Stimulated activated CD4-positive, alpha-beta T cell treated with anti-CD3 and anti-CD28 coated beads, Interleukin-1b, Interleukin-23, amount 100 ng/mL, for 48 hours (primary cell): ENCODE measurements at regions not wholly inside any gene's neighbourhood (a gene's known extent, or its start where the extent isn't known, plus 50 kb on each side); places are given as distances from the start of the nearest gene placed in this dataset.

Source experiments
- DNase-seq: peaks from one replicate; pipeline ENCODE4 v3.0.0-alpha.2; 2020

DNA sequence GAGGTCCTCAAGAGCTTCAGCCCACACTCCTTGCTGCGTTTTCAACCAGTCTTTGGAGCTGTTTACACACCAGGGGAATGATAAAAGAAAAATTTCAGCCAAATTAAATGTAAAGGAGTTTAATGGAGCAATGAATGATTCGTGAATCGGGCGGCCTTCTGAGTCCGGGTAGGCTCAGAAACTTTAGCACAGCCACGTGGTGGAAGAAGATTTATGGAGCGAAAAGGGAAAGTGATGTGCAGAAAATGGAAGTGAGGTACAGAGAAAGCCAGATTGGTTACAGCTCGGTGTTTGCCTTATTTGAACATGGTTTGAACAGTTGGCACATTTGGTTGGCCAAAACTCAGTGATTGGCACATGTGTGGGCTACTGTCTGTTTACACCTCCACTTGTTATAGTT is 305.4 kb downstream of the MAF start:
- no peak for DNase-seq

DNA sequence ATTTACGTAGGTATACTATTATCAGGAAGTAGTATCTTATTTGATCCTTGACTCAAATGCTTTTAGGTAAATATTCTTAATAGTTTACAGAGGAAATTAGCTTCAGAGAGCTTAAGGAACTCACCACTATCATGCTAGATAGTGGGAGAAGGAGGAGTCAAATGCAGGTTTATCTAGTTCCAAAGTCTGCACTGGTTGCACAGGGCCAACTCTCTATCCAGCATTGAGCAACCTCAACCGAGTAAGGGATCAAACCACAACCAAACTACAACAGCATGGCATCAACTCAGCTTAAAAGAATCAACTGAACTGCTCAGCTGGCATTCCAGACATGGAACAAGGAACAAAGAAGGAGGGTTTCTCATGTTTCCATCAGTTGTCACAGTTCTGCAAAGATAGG is 306.0 kb downstream of the MAF start:
- DNase-seq, result no peak

DNA sequence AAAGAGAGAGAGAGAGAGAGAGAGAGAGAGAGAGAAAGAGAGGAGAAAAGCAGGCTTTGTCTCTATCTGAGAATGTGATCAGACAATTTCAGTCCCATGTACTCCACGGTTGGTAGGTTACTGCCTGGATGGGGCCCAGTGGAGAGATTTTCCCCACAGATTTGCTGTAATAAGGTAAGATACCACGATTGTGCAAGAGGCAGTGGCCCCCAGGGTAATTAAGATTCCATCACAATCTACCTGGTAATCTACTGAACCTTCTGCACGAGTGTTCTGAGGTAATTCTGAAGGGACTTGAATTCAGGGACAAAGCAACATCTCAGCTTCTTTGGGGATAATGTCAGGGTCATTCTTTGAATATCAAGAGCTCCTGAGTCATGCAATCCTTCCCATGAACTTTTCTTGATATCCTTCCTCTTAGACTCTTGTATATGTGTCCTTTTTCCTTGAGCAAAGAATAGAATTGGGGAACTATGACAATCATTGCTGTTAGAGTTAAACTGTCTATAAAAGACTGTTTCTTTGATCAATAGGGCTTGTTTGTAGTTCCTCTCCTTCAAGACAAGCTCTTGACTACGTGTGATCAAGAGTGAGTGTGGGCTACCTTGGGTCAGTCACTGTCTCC is 306.6 kb downstream of the MAF start:
- DNase-seq, result no peak

DNA sequence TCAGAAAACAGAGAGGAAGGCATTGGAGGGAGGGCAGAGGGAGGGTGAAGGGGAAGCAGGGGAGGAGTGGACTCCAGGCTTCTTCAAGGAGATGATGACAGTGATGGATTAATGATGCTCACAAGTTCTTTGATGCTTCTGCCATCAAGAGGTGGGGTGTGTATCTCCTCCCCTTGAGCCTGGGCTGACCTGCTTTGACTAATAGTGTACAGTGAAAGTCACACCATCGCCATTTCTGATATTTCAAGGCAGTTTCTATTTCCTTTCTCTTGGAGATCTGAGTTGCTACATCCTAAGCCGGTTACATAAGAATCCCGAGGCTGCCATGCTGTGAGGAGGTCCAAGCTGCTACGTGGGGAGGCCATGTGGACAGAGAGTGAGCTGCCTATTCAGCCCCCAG is 312.5 kb downstream of the MAF start:
- DNase-seq, result no peak

DNA sequence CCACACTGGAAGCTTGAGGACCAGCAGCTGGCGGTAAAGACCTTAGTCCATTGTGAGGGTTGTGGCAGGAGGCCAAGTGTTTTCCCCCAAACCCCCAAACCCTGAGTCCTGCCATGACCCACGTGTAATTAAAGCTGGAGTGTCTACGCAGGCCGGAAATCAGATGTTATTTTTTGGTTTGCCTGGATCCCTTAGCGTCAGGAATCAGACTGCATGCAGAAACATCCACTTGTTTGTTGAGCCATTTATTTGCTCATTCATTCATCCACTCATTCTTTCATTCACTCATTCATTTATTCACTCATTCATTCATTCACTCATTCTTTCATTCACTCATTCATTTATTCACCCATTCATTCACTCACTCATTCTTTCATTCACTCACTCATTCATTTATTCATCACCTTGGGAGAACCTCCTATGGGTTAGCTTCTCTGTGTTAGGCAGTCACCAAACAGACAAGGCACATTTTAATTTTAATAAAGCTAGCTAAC is 313.1 kb downstream of the MAF start:
- DNase-seq, result no peak

DNA sequence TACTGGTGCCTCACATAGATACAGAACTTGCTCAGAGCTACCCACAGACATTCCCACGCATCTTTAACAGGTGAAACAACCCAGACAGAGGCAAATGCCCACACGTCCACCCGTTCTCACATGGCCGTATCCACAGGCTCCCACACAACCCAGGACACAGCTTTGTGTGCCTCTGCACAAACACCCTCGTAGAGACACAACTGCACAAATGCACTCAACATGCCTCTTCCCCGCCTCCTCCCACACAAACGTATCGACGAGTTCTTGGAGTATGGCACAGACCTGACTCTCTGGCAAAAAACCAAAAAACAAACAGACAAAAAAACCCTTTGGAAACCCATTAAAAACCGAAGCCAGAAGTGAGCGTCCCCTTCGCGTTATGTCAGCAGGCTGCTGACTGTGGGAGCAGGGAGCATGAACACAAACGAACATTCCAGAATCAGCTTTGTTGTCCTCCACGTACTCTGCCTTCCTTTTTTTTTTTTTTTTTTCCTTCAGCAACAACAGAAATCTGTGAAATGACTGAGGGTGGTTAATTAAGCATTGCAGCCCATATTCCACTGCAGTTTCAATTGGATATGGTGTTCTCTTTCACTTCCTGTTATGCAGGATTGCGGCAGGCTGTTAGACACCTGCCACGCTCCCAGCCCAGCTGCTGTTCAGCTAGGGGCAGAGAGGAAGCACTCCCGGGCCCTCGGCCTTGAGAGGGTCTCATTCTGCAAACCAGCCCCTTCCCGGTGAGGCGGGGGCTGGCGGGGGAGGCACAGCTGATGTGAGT is 313.7 kb downstream of the MAF start:
- DNase-seq, result peak; percentile 48

DNA sequence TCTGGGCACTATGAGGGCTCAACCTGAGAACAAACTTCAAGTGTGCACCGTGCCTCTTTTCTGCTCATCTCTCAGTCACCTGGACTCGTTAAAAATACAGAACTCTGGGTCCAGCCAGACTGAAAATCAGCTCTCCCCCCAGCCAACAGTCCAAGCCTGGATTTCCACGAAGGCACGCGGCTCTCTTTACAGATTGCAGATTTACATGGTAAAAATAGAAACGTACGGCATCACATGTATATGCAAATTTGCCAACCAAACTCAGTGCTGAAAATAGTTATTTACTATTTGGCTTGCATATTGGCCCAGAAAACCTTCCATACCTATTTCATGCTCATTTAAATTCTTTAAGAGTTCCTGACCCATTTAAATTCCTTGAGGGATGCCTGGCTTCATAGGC is 315.8 kb downstream of the MAF start:
- DNase-seq, result no peak

DNA sequence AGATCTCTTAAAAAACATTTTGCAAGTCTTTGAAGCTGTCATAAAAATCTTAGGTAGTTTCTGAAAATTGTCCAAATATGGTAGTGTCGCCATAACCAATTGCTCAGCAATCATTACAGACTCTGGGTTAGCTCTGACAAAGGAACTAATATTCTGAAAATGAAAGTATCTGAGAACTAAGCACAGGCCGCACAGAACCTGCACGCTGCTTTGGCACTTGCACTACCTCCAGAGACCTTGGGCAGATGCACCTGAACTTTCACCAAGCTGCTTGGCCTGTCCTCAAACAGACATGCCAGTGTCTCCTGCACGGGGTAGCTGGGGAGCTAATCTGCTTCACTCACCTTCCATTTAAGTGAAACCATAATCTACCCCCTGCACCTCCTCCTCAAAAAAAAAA is 317.0 kb downstream of the MAF start:
- DNase-seq, result peak; percentile 44

DNA sequence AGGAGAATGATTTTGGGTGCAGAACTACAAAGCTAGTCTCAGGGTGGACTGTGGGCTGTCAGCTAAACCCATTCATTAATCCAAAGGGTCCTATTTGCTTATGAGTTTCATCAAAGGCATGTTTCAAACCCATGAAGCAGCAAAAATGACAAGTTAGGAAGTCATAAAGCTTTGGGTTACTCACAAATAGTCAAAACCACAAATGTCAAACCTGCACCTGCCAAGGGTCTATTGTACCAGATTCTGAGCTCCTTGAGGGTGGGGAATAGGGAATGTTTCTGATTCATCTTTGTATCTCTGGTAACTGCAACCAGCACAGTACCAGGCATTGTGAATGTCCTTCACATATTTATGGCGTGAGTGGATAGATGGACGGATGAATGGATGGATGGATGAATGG is 317.7 kb downstream of the MAF start:
- DNase-seq, result no peak

DNA sequence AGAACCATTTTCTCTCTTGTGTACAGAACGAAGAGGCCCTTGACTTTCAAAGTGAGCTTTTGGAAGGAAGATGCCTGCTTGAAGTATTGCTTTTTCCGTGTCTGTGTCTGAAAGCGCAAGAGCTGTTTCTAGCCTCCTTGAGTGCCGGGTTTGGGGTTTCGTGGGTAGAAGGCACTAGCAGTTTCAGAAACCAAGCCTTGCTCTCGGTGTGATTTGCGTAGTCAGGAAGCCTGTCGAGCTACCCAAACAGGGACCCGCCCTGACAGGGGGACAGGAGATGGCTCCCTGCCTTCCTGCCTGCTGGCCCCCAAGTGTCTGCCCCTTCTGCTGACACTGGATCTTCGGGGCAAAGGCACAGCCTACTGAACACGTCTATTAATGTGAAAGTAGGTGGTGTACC is 322.0 kb downstream of the MAF start:
- DNase-seq, result peak; percentile 80

DNA sequence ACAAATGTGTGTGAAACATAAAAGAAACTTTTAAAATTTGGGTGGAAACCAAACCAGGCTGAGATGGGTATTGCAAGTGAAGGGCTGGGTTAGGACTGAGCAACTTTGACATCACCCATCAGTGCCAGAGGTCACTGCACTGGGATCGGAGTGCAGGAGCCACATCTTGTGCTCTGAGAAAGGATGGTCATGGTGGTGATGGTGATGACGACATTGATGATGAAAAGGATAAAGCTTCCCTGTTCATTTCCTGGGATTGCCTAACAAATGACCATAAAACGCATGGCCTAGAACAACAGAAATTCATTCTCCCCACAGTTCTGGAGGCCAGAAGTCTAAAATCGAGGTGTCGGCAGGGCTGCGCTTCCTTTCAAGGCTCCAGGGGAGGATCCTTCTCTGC is 324.0 kb downstream of the MAF start:
- DNase-seq, result no peak

DNA sequence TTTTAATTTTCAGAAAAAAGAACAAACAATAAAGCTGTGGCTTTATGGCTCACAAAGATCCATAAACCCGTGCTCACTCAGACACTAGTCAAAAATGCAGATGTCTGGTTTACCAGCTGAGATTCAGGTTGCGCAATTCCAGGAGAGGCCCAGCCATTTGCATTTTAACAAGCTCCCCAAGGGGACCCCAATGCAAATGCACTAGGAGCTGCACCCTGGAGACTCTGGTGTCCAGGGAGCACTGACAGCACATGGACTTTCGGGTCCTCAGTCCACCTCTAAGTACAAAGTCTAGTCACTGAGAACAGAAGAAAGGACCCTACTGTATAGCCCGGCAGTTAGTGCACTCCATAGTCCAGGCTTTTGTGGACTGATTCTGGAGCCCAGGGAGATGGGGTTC is 326.3 kb downstream of the MAF start:
- DNase-seq, result no peak

DNA sequence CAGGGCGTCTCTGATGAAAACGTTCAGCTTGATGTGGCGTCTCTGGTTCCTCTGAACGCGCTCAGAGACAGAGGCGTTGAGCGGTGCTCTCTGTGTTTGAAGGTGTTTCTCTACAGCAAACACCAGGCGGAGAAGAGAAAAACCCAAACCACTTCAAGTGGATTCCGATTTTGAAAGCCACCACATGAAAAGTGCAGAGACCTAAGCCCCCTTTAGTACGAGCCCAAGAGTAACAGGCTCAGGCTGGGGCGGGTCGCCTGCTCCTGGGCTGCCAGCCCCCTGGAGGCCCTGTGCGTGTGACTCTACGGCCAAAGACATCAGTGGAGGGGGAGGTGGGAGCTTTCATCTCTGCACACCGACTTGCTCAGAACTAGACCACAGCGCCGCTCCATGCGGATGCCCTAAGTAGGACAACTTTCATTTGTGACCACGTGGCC is 328.4 kb downstream of the MAF start:
- peak; percentile 84 for DNase-seq

DNA sequence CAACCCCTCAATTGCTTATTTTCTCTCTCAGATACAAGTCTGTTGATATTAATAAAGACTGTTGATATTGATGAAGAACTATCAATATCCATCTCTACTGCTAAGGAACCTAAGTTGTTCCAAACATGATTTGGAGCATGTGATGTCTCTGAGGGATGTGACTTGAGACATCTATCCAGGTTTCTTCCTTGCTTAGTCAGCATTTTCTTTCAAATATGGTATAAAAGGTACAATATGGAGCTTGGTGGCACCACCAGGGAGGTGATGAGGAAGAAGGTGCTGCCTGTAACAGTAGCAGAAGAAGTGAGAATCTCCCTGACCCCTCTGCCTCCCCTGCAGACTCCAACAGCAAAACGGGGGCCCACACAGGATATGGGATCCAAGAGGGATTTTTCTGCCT is 329.0 kb downstream of the MAF start:
- no peak for DNase-seq

DNA sequence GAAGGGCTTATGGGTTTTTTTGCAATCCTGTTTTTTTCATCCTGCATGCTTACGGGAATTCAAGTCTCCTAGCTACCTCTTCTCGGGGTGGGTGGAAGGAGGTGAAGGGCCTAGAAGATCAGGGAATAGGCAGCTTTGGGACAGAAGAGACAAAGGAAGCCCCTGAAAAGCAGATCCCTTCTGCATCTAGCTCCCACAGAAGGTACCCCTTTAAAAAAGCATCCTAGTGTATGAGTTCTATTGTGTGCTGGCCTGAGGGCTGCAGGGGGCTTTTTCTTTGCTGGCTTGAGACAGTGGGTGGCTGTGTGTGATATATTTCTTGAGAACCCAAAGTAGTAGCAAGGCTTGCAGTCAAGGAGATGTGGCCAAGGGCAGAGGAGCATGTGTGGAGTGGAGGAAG is 330.5 kb downstream of the MAF start:
- no peak for DNase-seq

DNA sequence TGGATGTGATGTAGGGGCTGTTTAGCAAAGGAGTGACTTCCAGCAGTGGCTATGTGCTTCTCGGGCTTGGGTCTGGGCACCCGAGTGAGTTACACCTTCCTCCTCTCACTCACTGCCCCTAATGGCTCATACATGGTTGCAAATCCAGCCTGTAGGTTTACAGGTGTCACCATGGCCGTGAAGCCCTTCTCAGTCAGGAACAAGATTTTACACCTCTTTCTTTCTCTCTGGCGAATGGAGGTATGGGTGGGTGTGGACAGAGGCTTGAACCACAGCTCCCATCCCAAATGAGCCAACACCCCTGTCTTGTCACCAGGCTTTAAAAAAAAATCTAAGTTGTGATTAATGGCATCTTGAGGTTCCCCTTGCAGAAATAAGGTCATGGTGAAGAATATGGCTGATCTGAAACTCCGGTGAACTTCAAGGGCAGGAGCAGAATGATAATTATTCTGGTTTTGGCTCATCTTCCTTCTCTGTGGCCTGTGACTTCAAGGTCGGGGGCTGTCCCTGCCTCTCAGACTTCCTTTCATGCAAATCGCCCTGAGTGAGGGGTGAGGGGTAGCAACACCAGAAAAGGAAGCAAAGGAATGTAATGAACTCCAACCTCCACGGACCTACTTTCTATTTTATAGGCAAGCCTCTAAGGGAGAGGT is 331.2 kb downstream of the MAF start:
- peak; percentile 87 for DNase-seq

DNA sequence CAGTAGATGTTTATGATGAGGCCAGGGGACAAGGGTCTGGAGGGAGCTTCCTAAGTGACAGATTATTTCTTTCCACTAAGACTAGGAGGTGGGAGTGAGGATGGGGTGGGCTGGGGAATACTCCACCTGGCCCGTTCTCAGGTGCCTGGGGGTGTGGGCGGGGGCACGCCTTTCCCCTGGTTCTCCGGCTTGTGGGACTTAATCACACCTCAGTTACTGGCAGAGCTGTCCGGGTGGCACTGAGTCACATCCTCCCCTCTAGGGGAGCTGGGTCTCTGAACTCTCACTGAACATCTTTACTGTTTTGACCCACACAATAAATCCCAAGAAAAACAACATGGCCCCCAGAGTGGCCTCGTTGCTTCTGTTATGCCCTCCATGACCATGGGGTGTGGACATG is 332.8 kb downstream of the MAF start:
- peak; percentile 84 for DNase-seq

DNA sequence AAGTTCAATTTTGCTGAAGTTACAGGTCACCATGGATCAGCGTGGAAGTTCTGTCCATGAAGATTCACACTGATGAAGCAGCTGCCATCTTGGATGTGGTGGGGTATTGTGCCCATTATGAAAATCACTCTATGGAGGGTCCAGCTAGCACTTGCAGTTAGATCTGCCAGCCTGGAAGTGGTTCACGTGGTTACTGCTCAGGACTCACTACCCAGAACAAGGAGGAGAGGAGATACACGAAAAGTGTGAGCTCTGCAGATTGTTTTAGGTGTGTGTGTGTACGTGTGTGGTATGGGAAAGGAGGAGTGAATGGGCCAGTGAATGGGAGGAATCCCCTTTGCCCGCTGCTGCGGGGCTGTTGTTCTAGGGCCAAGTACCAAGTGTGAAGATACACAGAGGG is 333.4 kb downstream of the MAF start:
- no peak for DNase-seq

DNA sequence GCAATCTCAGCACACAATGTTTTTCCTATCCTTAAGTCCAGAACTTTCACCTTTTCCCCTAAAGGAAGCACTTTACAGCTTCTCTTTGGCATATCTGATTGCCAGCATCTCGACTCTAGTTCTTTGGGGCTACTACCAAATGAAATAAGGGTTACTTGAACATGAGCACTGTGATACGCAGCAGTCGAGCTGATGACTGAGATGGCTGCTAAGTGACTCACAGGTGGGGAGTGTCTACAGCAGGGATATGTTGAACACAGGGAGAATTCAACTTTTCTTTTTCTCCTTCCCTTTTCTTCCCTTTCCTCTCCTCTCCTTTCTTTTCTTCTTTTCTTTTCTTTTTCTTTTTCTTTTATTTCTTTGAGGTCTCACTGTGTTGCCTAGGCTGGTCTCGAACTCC is 334.8 kb downstream of the MAF start:
- DNase-seq, result peak; percentile 57

DNA sequence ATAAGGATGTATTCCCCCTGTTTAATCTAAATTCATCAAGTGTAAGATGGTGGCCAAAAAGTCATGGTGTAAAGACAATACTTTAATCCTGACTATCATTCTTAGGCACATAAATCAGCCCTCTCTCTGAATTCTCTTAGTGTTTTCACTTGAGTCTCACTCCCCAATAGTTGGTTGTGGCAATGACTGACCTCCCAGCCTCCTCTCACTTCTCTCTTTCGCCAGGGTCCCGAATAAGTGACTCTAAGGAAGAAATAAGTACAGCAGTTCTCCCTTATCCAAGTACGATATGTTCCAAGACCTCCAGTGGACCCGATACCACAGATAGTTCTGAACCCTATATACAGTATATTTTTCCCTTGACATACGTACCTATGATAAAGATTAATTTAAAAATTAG is 335.3 kb downstream of the MAF start:
- DNase-seq, result no peak

DNA sequence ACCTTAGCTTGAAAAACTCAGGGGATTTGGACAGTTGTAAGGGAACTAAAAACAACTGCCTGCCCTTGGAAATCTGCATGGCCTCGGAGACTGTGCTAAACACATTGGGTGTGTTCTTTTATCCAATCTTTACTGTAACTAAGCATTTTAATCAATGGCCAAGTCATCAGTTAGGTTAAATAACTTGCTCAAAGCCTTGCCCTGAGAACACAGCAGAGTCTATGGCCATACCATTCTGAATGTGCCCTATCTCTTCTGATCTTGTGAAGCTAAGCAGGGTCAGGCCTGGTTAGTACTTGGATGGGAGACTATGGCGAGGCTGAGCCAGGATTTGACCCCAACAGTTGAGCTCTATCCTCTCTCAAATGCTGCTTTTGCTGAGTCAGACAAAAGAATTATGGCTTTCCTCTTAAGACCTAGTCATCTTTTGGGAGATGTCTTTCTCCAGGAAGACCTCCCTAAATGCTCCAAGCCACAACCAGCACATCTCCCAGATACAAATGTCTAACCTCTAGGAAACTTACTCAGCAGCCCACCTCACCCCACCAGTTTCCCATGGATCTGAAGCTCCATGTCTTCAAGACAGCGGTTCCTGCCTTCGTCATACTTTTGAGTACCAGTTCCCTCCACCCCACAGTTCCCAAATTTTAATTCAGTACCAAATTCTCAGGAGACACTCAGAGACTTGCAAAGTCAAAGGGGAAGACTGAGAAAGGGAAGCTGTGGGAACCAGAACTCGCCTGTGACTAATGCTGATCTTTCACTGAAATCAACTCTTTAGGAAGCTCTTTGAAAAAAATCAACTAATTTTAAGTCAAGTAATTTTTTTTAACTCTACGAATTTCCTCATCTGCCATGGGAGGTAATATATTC is 336.1 kb downstream of the MAF start:
- no peak for DNase-seq

DNA sequence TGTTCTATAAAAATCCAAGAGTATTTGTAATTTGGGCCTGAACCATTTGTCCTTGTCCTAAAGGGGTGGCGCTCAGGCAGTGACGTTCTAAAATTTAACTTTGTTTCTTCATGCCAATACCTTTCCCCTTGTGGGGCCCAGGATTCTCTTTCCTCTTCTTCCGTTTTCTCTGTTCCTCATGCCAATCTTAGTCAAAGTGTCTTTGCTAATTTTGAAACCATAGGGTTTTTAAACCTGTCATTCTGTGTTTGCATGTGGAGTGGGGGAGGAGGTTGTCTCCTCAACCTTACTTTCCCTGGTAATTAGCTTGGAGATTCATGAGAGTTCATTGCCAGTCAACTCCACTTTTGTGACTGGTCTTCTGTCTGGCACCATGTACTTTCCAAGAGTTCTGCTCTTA is 337.1 kb downstream of the MAF start:
- no peak for DNase-seq
